ENCODE measurements at regions not wholly inside any gene's neighbourhood (a gene's known extent, or its start where the extent isn't known, plus 50 kb on each side); places are given as distances from the start of the nearest gene placed in this dataset.

DNA sequence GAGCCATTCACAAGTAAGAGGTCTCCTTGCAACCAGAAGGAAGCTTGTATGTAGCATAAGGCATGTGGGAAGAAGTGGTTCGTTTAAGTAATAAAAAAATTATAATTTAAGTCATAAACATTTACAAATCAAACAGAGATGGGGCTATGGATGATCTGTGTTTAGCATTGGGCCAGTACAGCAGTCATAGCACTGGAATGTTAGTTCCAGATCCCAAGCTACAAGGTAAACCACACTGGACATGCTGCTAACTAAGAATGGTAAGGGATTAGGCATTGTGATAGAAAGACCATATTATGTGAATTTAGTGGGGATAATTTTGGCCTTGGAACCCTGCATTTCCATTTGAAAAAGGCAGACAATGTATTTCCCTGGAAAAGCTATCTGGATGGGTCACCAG is 170.4 kb upstream of the KCNN2 start:
- TF ChIP-seq, protein P1, sequence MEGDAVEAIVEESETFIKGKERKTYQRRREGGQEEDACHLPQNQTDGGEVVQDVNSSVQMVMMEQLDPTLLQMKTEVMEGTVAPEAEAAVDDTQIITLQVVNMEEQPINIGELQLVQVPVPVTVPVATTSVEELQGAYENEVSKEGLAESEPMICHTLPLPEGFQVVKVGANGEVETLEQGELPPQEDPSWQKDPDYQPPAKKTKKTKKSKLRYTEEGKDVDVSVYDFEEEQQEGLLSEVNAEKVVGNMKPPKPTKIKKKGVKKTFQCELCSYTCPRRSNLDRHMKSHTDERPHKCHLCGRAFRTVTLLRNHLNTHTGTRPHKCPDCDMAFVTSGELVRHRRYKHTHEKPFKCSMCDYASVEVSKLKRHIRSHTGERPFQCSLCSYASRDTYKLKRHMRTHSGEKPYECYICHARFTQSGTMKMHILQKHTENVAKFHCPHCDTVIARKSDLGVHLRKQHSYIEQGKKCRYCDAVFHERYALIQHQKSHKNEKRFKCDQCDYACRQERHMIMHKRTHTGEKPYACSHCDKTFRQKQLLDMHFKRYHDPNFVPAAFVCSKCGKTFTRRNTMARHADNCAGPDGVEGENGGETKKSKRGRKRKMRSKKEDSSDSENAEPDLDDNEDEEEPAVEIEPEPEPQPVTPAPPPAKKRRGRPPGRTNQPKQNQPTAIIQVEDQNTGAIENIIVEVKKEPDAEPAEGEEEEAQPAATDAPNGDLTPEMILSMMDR (IDR thresholded peaks at IDR 0.05; ENCODE audit: insufficient read depth in 1 of 2, low read depth in 1 of 2, low read length in 1 of 2, severe bottlenecking in 1 of 2, unreplicated experiment in 1 of 2), result no peak
- H3K36me3 ChIP-seq (ENCODE audit: control insufficient read depth, insufficient read depth, low read length), result no peaks in the 10 kb centered on the region
- no peaks in the 10 kb centered on the region for H3K9me3 ChIP-seq
- H3K4me1 ChIP-seq, result no peaks in the 10 kb centered on the region
- POLR2A ChIA-PET, result no interaction called here
- H3K9me3 Mint-ChIP-seq (ENCODE audit: unreplicated experiment), result no peaks in the 10 kb centered on the region
- no peaks in the 10 kb centered on the region for H3K27me3 ChIP-seq (replicated peaks; ENCODE audit: control insufficient read depth, insufficient read depth, low read length)
- no peak for DNase-seq
- no peaks in the 10 kb centered on the region for H3K36me3 Mint-ChIP-seq (ENCODE audit: insufficient read depth, unreplicated experiment)
- H3K27ac Mint-ChIP-seq (ENCODE audit: unreplicated experiment), result no peak overlapping the region
- intact Hi-C loops (cut with micrococcal nuclease; ENCODE audit: unreplicated experiment), result no loop called here
- CTCF ChIA-PET, result no interaction called here
- H3K27me3 Mint-ChIP-seq (ENCODE audit: insufficient read depth, unreplicated experiment), result no peaks in the 10 kb centered on the region
- H3K4me3 Mint-ChIP-seq (ENCODE audit: unreplicated experiment), result no peak overlapping the region
- no peaks in the 10 kb centered on the region for H3K4me1 Mint-ChIP-seq (ENCODE audit: low read depth, unreplicated experiment)
- H3K4me3 ChIP-seq (ENCODE audit: low read depth, low read length), result no peak overlapping the region
- BruUV-seq (replicated peaks), result no TSS peak

DNA sequence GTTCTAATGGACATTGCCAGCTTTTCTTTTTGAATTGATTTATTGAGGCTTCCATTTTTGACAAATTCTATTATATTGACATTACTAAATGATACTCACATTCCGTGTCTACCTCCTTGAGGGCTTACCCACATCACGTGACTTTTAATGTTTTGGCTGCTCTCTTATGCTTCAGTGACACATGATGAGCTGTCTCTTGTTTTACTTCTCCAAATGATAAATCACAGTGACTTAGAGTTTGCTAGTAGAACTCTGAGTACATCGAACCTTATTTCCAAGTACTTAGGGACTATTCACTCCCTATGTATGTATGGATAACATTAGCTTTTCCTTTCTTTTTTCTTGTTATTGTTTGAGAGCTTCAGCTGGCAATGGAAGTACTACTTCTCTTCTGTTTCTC is 169.8 kb upstream of the KCNN2 start:
- POLR2A ChIA-PET, result no interaction called here
- Histone ChIP-seq H3K4me3 (ENCODE audit: low read depth, low read length) (no peak overlapping the region), H3K9me3 (no peaks in the 10 kb centered on the region), H3K36me3 (ENCODE audit: control insufficient read depth, insufficient read depth, low read length) (no peaks in the 10 kb centered on the region), H3K27me3 (replicated peaks; ENCODE audit: control insufficient read depth, insufficient read depth, low read length) (no peaks in the 10 kb centered on the region), H3K4me1 (no peaks in the 10 kb centered on the region)
- H3K4me3 Mint-ChIP-seq (ENCODE audit: unreplicated experiment), result no peak overlapping the region
- no peak for DNase-seq
- H3K4me1 Mint-ChIP-seq (ENCODE audit: low read depth, unreplicated experiment), result no peaks in the 10 kb centered on the region
- CTCF ChIA-PET, result no interaction called here
- no peaks in the 10 kb centered on the region for H3K27me3 Mint-ChIP-seq (ENCODE audit: insufficient read depth, unreplicated experiment)
- BruUV-seq (replicated peaks), result no TSS peak
- TF ChIP-seq, protein P1 (IDR thresholded peaks at IDR 0.05; ENCODE audit: insufficient read depth in 1 of 2, low read depth in 1 of 2, low read length in 1 of 2, severe bottlenecking in 1 of 2, unreplicated experiment in 1 of 2), result no peak
- intact Hi-C loops (cut with micrococcal nuclease; ENCODE audit: unreplicated experiment), result no loop called here
- H3K36me3 Mint-ChIP-seq (ENCODE audit: insufficient read depth, unreplicated experiment), result no peaks in the 10 kb centered on the region
- H3K27ac Mint-ChIP-seq (ENCODE audit: unreplicated experiment), result no peak overlapping the region
- no peaks in the 10 kb centered on the region for H3K9me3 Mint-ChIP-seq (ENCODE audit: unreplicated experiment)

DNA sequence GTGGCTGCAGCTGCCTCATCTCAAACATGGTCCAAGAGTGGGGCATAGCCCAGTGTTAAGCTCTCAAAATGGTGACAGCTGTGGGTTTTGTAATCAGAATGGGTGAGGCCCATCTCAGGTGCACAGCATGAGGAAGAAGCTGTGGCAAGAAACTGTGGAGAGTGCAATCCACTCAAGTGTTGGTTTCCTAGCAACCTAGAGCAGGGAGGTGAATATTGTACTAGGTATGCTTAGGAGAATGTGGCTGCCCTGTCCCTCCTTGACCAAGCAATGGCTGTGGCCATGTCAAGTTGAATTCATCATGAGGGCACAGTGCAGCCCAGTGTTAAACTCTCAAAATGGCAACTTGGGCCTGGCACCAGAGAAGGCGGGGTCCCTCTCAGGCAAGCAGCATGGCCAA is 160.5 kb upstream of the KCNN2 start:
- no peaks in the 10 kb centered on the region for H3K36me3 Mint-ChIP-seq (ENCODE audit: insufficient read depth, unreplicated experiment)
- Histone ChIP-seq H3K4me3 (ENCODE audit: low read depth, low read length) (no peak overlapping the region), H3K36me3 (ENCODE audit: control insufficient read depth, insufficient read depth, low read length) (no peaks in the 10 kb centered on the region), H3K27me3 (replicated peaks; ENCODE audit: control insufficient read depth, insufficient read depth, low read length) (no peaks in the 10 kb centered on the region), H3K9me3 (no peaks in the 10 kb centered on the region), H3K4me1 (no peaks in the 10 kb centered on the region)
- H3K4me1 Mint-ChIP-seq (ENCODE audit: low read depth, unreplicated experiment), result no peaks in the 10 kb centered on the region
- no peak overlapping the region for H3K4me3 Mint-ChIP-seq (ENCODE audit: unreplicated experiment)
- H3K9me3 Mint-ChIP-seq (ENCODE audit: unreplicated experiment), result peaks cover 17% of the 10 kb centered on the region
- no peak overlapping the region for H3K27ac Mint-ChIP-seq (ENCODE audit: unreplicated experiment)
- POLR2A ChIA-PET, result no interaction called here
- BruUV-seq (replicated peaks), result no TSS peak
- intact Hi-C loops (cut with micrococcal nuclease; ENCODE audit: unreplicated experiment), result no loop called here
- CTCF ChIA-PET, result no interaction called here
- TF ChIP-seq, protein P1 (IDR thresholded peaks at IDR 0.05; ENCODE audit: insufficient read depth in 1 of 2, low read depth in 1 of 2, low read length in 1 of 2, severe bottlenecking in 1 of 2, unreplicated experiment in 1 of 2), result no peak
- H3K27me3 Mint-ChIP-seq (ENCODE audit: insufficient read depth, unreplicated experiment), result peaks cover 2% of the 10 kb centered on the region
- no peak for DNase-seq
